Nephron progenitor cell (in vitro differentiated cells): ENCODE measurements at regions not wholly inside any gene's neighbourhood (a gene's known extent, or its start where the extent isn't known, plus 50 kb on each side); places are given as distances from the start of the nearest gene placed in this dataset.
"Not testable (repeated sequence)": the region's sequence is repeated elsewhere in the genome, so short reads cannot be mapped to it uniquely, and the experiment has no call there.

Experiments used
- DNase-seq: peaks from one replicate; pipeline ENCODE4 v3.0.0; 2021
- H3K27ac Mint-ChIP-seq: 2 replicates; pipeline ENCODE4 v1.8.0; 2021; ENCODE audit warnings: mild to moderate bottlenecking, moderate library complexity, mixed read lengths
- H3K27me3 Mint-ChIP-seq: 2 replicates; pipeline ENCODE4 v1.8.0; 2021; ENCODE audit warnings: mild to moderate bottlenecking, low read depth, mixed read lengths; ENCODE audit not compliant: poor library complexity
- H3K36me3 Mint-ChIP-seq: 2 replicates; pipeline ENCODE4 v1.8.0; 2021; ENCODE audit warnings: low read depth, mixed read lengths
- H3K4me1 Mint-ChIP-seq: 2 replicates; pipeline ENCODE4 v1.8.0; 2021; ENCODE audit warnings: mixed read lengths
- H3K4me3 Mint-ChIP-seq: 2 replicates; pipeline ENCODE4 v1.8.0; 2021; ENCODE audit warnings: mild to moderate bottlenecking, moderate library complexity, mixed read lengths
- H3K9me3 Mint-ChIP-seq: 2 replicates; pipeline ENCODE4 v1.8.0; 2021; ENCODE audit warnings: mild to moderate bottlenecking, moderate library complexity, mixed read lengths
- TF ChIP-seq, protein P1 (sequence below): fragments of 200-600 bp; sonication (generic); IDR thresholded peaks from 2 replicates; pipeline ENCODE4 v1.5.0; 2021; ENCODE audit warnings: antibody characterized with exemption

DNA sequence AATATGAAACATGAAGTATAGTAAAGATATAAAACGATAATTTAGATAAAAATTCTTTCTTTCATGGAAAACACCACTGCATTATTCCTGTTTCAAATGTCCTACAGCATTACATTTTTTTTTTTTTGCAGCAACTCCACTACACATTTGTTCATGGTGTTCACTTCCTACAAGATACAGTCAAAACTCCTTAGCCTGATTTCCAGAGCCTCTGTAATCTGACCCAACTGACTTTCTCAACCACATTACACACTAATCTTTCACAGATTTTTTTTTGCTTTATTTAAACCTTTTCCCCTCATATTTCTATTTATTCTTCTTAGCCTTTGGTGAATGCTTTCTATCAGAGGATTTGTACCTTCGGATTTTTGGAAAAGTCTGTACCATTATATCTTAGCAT lies 176.5 kb upstream of the PDE7B start:
- no peaks in the 10 kb centered on the region for H3K9me3 Mint-ChIP-seq
- H3K4me3 Mint-ChIP-seq, result no peak overlapping the region
- DNase-seq, result no peak
- H3K27me3 Mint-ChIP-seq, result peaks cover 6% of the 10 kb centered on the region
- no peak overlapping the region for H3K27ac Mint-ChIP-seq
- H3K4me1 Mint-ChIP-seq, result peaks cover 5% of the 10 kb centered on the region
- TF ChIP-seq, protein P1, sequence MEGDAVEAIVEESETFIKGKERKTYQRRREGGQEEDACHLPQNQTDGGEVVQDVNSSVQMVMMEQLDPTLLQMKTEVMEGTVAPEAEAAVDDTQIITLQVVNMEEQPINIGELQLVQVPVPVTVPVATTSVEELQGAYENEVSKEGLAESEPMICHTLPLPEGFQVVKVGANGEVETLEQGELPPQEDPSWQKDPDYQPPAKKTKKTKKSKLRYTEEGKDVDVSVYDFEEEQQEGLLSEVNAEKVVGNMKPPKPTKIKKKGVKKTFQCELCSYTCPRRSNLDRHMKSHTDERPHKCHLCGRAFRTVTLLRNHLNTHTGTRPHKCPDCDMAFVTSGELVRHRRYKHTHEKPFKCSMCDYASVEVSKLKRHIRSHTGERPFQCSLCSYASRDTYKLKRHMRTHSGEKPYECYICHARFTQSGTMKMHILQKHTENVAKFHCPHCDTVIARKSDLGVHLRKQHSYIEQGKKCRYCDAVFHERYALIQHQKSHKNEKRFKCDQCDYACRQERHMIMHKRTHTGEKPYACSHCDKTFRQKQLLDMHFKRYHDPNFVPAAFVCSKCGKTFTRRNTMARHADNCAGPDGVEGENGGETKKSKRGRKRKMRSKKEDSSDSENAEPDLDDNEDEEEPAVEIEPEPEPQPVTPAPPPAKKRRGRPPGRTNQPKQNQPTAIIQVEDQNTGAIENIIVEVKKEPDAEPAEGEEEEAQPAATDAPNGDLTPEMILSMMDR, result no peak
- H3K36me3 Mint-ChIP-seq, result no peaks in the 10 kb centered on the region

DNA sequence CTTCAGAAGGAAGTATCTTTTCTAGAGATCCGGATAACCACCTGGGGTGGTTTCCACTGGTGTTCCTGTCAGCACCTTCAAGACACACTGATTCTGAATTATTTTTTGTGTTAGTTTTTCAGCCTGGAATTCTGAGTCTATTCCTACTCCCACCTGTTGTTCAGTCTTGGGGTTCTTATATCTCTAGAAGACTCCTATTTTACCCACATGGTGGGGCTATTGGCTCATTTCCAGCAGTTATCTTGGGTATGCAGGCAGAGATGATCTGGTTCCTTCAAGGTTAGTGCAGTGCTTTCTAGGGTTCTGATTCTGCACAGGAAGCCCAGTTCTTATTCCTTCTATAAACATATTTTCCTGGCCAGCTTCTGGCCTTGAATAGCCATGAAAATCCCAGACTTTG lies 175.6 kb upstream of the PDE7B start:
- peak; percentile 44 for DNase-seq
- Mint-ChIP-seq H3K9me3 (no peaks in the 10 kb centered on the region), H3K4me3 (no peak overlapping the region), H3K27me3 (peaks cover 6% of the 10 kb centered on the region), H3K4me1 (peaks cover 5% of the 10 kb centered on the region), H3K36me3 (no peaks in the 10 kb centered on the region), H3K27ac (no peak overlapping the region)
- TF ChIP-seq, protein P1, result peak; percentile 73

DNA sequence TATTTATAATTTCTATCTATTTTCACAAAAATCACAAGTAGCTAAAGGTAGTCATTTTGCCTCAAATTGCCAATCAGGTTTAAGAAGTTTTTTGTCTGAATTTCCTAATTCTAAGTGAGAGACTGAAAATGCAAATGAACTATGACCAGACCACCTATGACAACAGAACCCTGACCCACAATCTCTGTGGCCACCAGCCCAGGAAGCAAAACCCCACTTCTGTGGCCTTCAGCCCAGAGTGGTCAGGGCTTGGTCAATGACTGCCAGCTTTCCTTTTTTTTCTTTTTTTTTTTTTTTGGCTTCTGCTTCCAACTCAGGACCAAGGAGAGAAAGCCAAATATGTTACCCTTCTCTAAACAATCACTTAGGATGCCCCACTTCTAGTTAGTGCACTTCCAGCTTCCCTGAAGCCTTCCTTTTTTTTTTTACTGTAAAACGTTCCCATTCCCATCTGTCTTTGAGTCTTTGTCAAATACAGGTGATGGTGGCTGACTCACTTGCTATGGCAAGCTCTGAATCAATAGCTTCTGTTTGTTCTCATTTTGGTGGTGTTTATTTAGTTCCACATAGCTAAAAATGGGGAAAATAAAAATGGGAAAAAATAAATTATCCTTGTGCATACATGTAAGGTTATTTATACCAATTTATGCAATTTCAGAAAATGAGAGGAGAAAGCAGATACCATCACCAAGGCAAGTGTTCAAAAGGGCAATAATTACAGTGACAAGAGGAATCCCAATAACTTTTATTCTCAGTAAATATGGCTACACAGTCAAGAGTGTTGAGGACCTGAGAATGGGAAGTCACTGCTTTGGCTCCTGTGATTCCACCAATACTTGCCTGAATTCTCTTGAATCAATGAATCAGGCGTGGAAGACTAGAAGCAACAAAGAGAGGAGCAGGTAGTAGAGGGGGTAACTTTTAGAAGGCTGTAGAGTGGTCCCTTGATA lies 170.3 kb upstream of the PDE7B start:
- H3K4me3 Mint-ChIP-seq, result no peak overlapping the region
- H3K27me3 Mint-ChIP-seq, result no peaks in the 10 kb centered on the region

DNA sequence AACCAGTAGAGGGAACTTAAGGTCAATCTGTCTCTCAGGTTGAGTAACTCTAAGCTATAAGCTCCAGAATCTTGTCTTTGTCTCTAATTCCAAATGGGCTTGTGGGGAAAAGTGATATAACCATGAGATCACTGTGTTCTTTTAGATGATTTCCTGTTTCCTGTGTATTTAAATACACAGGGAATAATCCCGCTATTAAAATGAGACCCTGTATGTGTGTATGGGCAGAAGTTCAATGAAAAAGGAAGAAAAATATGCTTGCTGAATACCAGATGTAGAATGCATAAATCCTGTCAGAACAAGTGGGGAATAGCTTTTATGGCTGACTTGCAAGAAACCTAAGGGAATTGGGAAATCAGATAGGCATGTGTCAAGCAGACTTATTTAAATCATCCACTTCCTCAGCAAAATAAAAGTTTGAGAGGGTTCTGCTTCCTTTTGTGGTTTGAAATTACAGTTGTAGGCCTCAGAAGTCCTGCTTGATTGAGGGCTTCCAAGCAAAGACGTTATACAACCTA lies 164.7 kb upstream of the PDE7B start:
- no peak overlapping the region for H3K27ac Mint-ChIP-seq
- no peaks in the 10 kb centered on the region for H3K36me3 Mint-ChIP-seq
- H3K27me3 Mint-ChIP-seq, result peaks cover 6% of the 10 kb centered on the region
- H3K4me3 Mint-ChIP-seq, result no peak overlapping the region
- no peak for DNase-seq
- peaks cover 9% of the 10 kb centered on the region for H3K4me1 Mint-ChIP-seq
- no peaks in the 10 kb centered on the region for H3K9me3 Mint-ChIP-seq
- TF ChIP-seq, protein P1, result no peak

More for the DNA sequence above, 170.3 kb upstream of the PDE7B start:
- no peak for DNase-seq
- no peaks in the 10 kb centered on the region for H3K4me1 Mint-ChIP-seq
- H3K27ac Mint-ChIP-seq, result no peak overlapping the region
- TF ChIP-seq, protein P1, result no peak
- no peaks in the 10 kb centered on the region for H3K36me3 Mint-ChIP-seq
- H3K9me3 Mint-ChIP-seq, result no peaks in the 10 kb centered on the region

GRCh38 chr6:135688476-135688875 lies 163.0 kb upstream of the PDE7B start:
- not testable (repeated sequence) for H3K36me3 Mint-ChIP-seq, H3K4me1 Mint-ChIP-seq, H3K4me3 Mint-ChIP-seq, H3K27me3 Mint-ChIP-seq, DNase-seq, H3K27ac Mint-ChIP-seq, H3K9me3 Mint-ChIP-seq

DNA sequence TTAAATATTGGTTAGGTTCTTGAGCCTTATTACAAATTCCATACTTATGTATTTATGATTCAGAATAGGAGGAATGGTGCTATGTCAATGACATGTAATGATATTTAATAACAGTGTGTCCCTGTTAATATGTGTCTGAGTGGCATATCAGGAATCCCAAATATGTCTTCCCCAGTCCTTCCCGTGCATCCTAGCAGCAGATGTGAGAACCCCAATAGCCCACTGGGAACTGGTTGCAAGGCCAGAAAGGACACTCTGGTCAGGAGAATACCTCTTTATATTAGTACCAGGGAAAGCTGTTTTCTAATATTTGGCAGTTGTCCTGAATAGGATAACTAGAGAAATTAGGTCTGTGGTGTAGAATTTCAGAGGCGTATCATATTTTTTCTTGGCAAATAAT lies 159.1 kb upstream of the PDE7B start:
- peaks cover 7% of the 10 kb centered on the region for H3K27me3 Mint-ChIP-seq
- TF ChIP-seq, protein P1, result no peak
- H3K4me1 Mint-ChIP-seq, result peaks cover under 1% of the 10 kb centered on the region
- H3K9me3 Mint-ChIP-seq, result no peaks in the 10 kb centered on the region
- no peaks in the 10 kb centered on the region for H3K36me3 Mint-ChIP-seq
- H3K27ac Mint-ChIP-seq, result no peak overlapping the region
- no peak overlapping the region for H3K4me3 Mint-ChIP-seq
- no peak for DNase-seq
